Activated B cell treated with CpG ODN at 0.5 μM for 24 hours (primary cell): ENCODE measurements at regions not wholly inside any gene's neighbourhood (a gene's known extent, or its start where the extent isn't known, plus 50 kb on each side); places are given as distances from the start of the nearest gene placed in this dataset.
"Not testable (repeated sequence)": the region's sequence is repeated elsewhere in the genome, so short reads cannot be mapped to it uniquely, and the experiment has no call there.

Experiments
- ATAC-seq: fragments of 200-7000 bp; cut with Tn5 transposase; one replicate; pipeline ENCODE4 v1.10.0; 2021; ENCODE audit warnings: low read depth, mild to moderate bottlenecking, moderate library complexity
- CTCF ChIA-PET: fragments of 350-600 bp; sonication (Branson Sonifier 250); formaldehyde crosslinking; loops from one replicate; lab custom pipeline; 2021; ENCODE audit warnings: antibody characterized with exemption; lab: Charles Lee
- POLR2A ChIA-PET: fragments of 350-600 bp; sonication (Branson Sonifier 250); formaldehyde crosslinking; loops from one replicate; lab custom pipeline; 2021; ENCODE audit warnings: antibody characterized with exemption; lab: Charles Lee
- DNase-seq: peaks from one replicate; pipeline ENCODE4 v3.0.0; 2022
- H3K27ac Mint-ChIP-seq: one replicate; pipeline ENCODE4 v1.8.0; 2020; ENCODE audit warnings: mixed read lengths
- H3K27me3 Mint-ChIP-seq: one replicate; pipeline ENCODE4 v1.8.0; 2021; ENCODE audit warnings: mixed read lengths
- H3K36me3 Mint-ChIP-seq: one replicate; pipeline ENCODE4 v1.8.0; 2021; ENCODE audit warnings: low read depth, mixed read lengths
- H3K4me1 Mint-ChIP-seq: one replicate; pipeline ENCODE4 v1.8.0; 2021; ENCODE audit warnings: mixed read lengths
- H3K4me3 Mint-ChIP-seq: one replicate; pipeline ENCODE4 v1.8.0; 2020; ENCODE audit warnings: mild to moderate bottlenecking, mixed read lengths
- H3K9me3 Mint-ChIP-seq: one replicate; pipeline ENCODE4 v1.8.0; 2020; ENCODE audit warnings: mixed read lengths
- CTCF ChIP-seq: fragments of 200-600 bp; IDR thresholded peaks from one replicate; pipeline ENCODE4 v1.8.0; 2022; ENCODE audit warnings: antibody characterized with exemption, mild to moderate bottlenecking
- intact Hi-C: fragments of 100-400 bp; cut with micrococcal nuclease; formaldehyde crosslinking; loops from one replicate; pipeline ENCODE4 v1.15.1; 2024

- intact Hi-C loops = no loop called here
Measured at GRCh38 chr9:22189471-22189870, 180.4 kb upstream of the CDKN2B start.

GRCh38 chr9:22197000-22197399, 187.9 kb upstream of the CDKN2B start:
- intact Hi-C loops = loop anchor here (1.0 to 2.0 kb wide), 4 partner anchors 14 to 43 kb away; no protein-coding TSS in a partner anchor
- H3K27me3 Mint-ChIP-seq = not testable (repeated sequence)
- Mint-ChIP-seq H3K4me3 (peak overlapping the region; percentile 68), H3K36me3 (peaks cover 20% of the 10 kb centered on the region), H3K4me1 (peaks cover 47% of the 10 kb centered on the region), H3K27ac (peak overlapping the region; percentile 95), H3K9me3 (peaks cover 21% of the 10 kb centered on the region)
- peak; percentile 27 for DNase-seq
- CTCF ChIA-PET = interaction anchor here (1.7 kb wide), 1 partner anchor 43 kb away, joined by 6 read pairs; no protein-coding TSS in a partner anchor
- POLR2A ChIA-PET = interaction anchor here (1.0 kb wide), 1 partner anchor 10 kb away, joined by 3 read pairs; no protein-coding TSS in a partner anchor
- ATAC-seq = peak; percentile 97

More at GRCh38 chr9:22189471-22189870, 180.4 kb upstream of the CDKN2B start:
- Mint-ChIP-seq H3K4me3 (no peak overlapping the region), H3K36me3 (no peaks in the 10 kb centered on the region), H3K9me3 (no peaks in the 10 kb centered on the region), H3K4me1 (peaks cover 18% of the 10 kb centered on the region), H3K27ac (no peak overlapping the region), H3K27me3 (no peaks in the 10 kb centered on the region)
- TF ChIP-seq CTCF = no peak
- ChIA-PET CTCF (no interaction called here), POLR2A (no interaction called here)
- DNase-seq = no peak
- no peak for ATAC-seq

GRCh38 chr9:22198681-22199080, 189.6 kb upstream of the CDKN2B start:
- CTCF ChIA-PET = no interaction called here
- TF ChIP-seq CTCF = no peak
- intact Hi-C loops = no loop called here
- POLR2A ChIA-PET = no interaction called here
- H3K36me3 Mint-ChIP-seq = peaks cover 20% of the 10 kb centered on the region
- DNase-seq (no peak), ATAC-seq (no peak)
- H3K27me3 Mint-ChIP-seq = no peaks in the 10 kb centered on the region
- peaks cover 60% of the 10 kb centered on the region for H3K4me1 Mint-ChIP-seq
- peak overlapping the region; percentile 16 for H3K27ac Mint-ChIP-seq
- no peak overlapping the region for H3K4me3 Mint-ChIP-seq
- peaks cover 21% of the 10 kb centered on the region for H3K9me3 Mint-ChIP-seq

- ATAC-seq = no peak
- no peak overlapping the region for H3K4me3 Mint-ChIP-seq
- H3K27ac Mint-ChIP-seq = no peak overlapping the region
- no peaks in the 10 kb centered on the region for H3K27me3 Mint-ChIP-seq
- ChIA-PET POLR2A (no interaction called here), CTCF (no interaction called here)
- TF ChIP-seq CTCF = no peak
- H3K9me3 Mint-ChIP-seq = peaks cover 14% of the 10 kb centered on the region
- intact Hi-C loops = loop anchor here (10.0 kb wide), 1 partner anchor 816 kb away; the partner anchor contains the start of gene IFNA2
- peaks cover 18% of the 10 kb centered on the region for H3K36me3 Mint-ChIP-seq
- DNase-seq = no peak
- peaks cover 67% of the 10 kb centered on the region for H3K4me1 Mint-ChIP-seq
Measured at GRCh38 chr9:22201256-22201655, 192.2 kb upstream of the CDKN2B start.

GRCh38 chr9:22203371-22204138, 194.4 kb upstream of the CDKN2B start:
- Mint-ChIP-seq H3K4me3 (peak overlapping the region; percentile 59), H3K27me3 (no peaks in the 10 kb centered on the region), H3K27ac (peak overlapping the region; percentile 85), H3K9me3 (peaks cover 4% of the 10 kb centered on the region), H3K4me1 (peaks cover 64% of the 10 kb centered on the region), H3K36me3 (no peaks in the 10 kb centered on the region)
- intact Hi-C loops = loop anchor here (10.0 kb wide), 1 partner anchor 819 kb away; the partner anchor contains the start of gene IFNA2
- DNase-seq (no peak), ATAC-seq (peak; percentile 54)
- ChIA-PET CTCF (interaction anchor here (0.7 to 2.0 kb wide), 4 partner anchors 36 to 390 kb away, joined by 3 to 6 read pairs (median 3); no protein-coding TSS in a partner anchor), POLR2A (interaction anchor here (1.5 kb wide), 1 partner anchor 195 kb away, joined by 3 read pairs; the partner anchor contains the start of gene CDKN2B)
- no peak for TF ChIP-seq CTCF
